ENCODE measurements at regions not wholly inside any gene's neighbourhood (a gene's known extent, or its start where the extent isn't known, plus 50 kb on each side); places are given as distances from the start of the nearest gene placed in this dataset.
"Not testable (repeated sequence)": the region's sequence is repeated elsewhere in the genome, so short reads cannot be mapped to it uniquely, and the experiment has no call there.

DNA sequence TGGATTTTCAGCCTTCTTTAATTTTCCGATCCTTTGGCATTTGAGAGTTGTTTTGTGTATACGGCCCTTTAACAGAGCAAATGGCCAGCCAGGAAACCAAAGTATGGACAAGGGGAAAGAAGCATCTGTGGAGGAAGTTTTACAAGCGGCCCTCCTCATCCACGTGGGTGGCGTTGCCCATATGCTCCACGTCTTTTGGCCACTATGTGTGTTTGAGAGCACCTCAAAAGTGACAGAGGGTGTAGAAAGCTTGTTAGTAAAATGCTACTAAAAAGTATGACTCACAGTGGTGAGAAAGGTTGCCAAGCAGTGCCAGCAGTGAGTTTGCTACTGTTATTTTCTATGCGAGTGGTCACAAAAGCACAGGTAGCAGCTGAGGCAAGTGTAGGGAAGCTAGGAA is 451.8 kb upstream of the NPAP1 start:
- FAIRE-seq: no peak
- ATAC-seq: no peak
- Histone ChIP-seq H3K27ac (no peak overlapping the region), H3K4me1 (no peaks in the 10 kb centered on the region), H3K9me3 (no peaks in the 10 kb centered on the region), H3K4me3 (no peak overlapping the region), H3K4me2 (no peak overlapping the region)
- no peak for DNase-seq (ENCODE audit: low read depth in 1 of 2, low spot score in 1 of 2)
- POLR2A ChIA-PET: no interaction called here
- CTCF ChIA-PET: no interaction called here
- 15% methylated on average over 7 of the region's 7 CpGs for WGBS (ENCODE audit: missing lambda C conversion rate)
- TF ChIP-seq BCL3 (IDR thresholded peaks at IDR 0.05) (no peak), NR3C1 (IDR thresholded peaks at IDR 0.05) (no peak), FOSL2 (IDR thresholded peaks at IDR 0.05) (no peak), FOSL2 (CRISPR knock-in tag; IDR thresholded peaks at IDR 0.05) (no peak), HOXA7 (CRISPR knock-in tag; IDR thresholded peaks at IDR 0.05) (no peak), ELK1 (IDR thresholded peaks at IDR 0.05; ENCODE audit: low read depth, low read length) (no peak), ZC3H11A (IDR thresholded peaks at IDR 0.05) (no peak), HMGXB4 (CRISPR knock-in tag; IDR thresholded peaks at IDR 0.05; ENCODE audit: borderline replicate concordance) (no peak), ZNF302 (CRISPR knock-in tag; IDR thresholded peaks at IDR 0.05) (no peak), JUN (IDR thresholded peaks at IDR 0.05) (no peak), MAX (IDR thresholded peaks at IDR 0.05) (no peak)

GRCh38 chr15:24224161-24224560 is 451.4 kb upstream of the NPAP1 start:
- Histone ChIP-seq H3K4me1 (no peaks in the 10 kb centered on the region), H3K4me2 (no peak overlapping the region), H3K4me3 (no peak overlapping the region), H3K9me3 (no peaks in the 10 kb centered on the region), H3K27ac (no peak overlapping the region)
- FAIRE-seq (no peak), ATAC-seq (no peak), DNase-seq (ENCODE audit: low read depth in 1 of 2, low spot score in 1 of 2) (no peak)
- TF ChIP-seq EHF (CRISPR knock-in tag; IDR thresholded peaks at IDR 0.05): no peak
- TF ChIP-seq NPAS2 (CRISPR knock-in tag; IDR thresholded peaks at IDR 0.05; ENCODE audit: borderline replicate concordance): no peak
- no peak for TF ChIP-seq CHD2 (IDR thresholded peaks at IDR 0.05; ENCODE audit: low read length, partially characterized antibody)
- TF ChIP-seq ELK1 (IDR thresholded peaks at IDR 0.05; ENCODE audit: low read depth, low read length): no peak
- no peak for TF ChIP-seq JUN (IDR thresholded peaks at IDR 0.05)
- TF ChIP-seq REST (IDR thresholded peaks at IDR 0.05): no peak
- no peak for TF ChIP-seq HES2 (IDR thresholded peaks at IDR 0.05)
- TF ChIP-seq TP53 (CRISPR knock-in tag; IDR thresholded peaks at IDR 0.05): no peak
- no peak for TF ChIP-seq RFX5 (IDR thresholded peaks at IDR 0.05)
- TF ChIP-seq CBX2 (IDR thresholded peaks at IDR 0.05; ENCODE audit: borderline replicate concordance, low read depth): no peak
- no peak for TF ChIP-seq MAX (IDR thresholded peaks at IDR 0.05)
- no peak for TF ChIP-seq EHMT2 (IDR thresholded peaks at IDR 0.05; ENCODE audit: low read depth)
- no peak for TF ChIP-seq MAZ (IDR thresholded peaks at IDR 0.05; ENCODE audit: borderline replicate concordance, low read depth, low read length)
- no peak for TF ChIP-seq HDAC2 (IDR thresholded peaks at IDR 0.05)
- no peak for TF ChIP-seq ZSCAN20 (CRISPR knock-in tag; IDR thresholded peaks at IDR 0.05)
- no peak for TF ChIP-seq BHLHE40 (IDR thresholded peaks at IDR 0.05; ENCODE audit: low read depth, low read length)
- CTCF ChIA-PET: no interaction called here
- POLR2A ChIA-PET: no interaction called here
- 0% methylated on average over 1 of the region's 1 CpG for WGBS (ENCODE audit: missing lambda C conversion rate)

- H3K9me3 ChIP-seq; H3K4me1 ChIP-seq; H3K4me3 ChIP-seq; POLR2A ChIA-PET; CTCF ChIA-PET; ATAC-seq; DNase-seq (ENCODE audit: low read depth in 1 of 2, low spot score in 1 of 2); H3K4me2 ChIP-seq; FAIRE-seq; H3K27ac ChIP-seq: not testable (repeated sequence)
- WGBS (ENCODE audit: missing lambda C conversion rate): 18% methylated on average over 7 of the region's 7 CpGs
These were observed 446.7 kb upstream of the NPAP1 start for GRCh38 chr15:24228922-24229321.
